ENCODE measurements at regions not wholly inside any gene's neighbourhood (a gene's known extent, or its start where the extent isn't known, plus 50 kb on each side); places are given as distances from the start of the nearest gene placed in this dataset.

DNA sequence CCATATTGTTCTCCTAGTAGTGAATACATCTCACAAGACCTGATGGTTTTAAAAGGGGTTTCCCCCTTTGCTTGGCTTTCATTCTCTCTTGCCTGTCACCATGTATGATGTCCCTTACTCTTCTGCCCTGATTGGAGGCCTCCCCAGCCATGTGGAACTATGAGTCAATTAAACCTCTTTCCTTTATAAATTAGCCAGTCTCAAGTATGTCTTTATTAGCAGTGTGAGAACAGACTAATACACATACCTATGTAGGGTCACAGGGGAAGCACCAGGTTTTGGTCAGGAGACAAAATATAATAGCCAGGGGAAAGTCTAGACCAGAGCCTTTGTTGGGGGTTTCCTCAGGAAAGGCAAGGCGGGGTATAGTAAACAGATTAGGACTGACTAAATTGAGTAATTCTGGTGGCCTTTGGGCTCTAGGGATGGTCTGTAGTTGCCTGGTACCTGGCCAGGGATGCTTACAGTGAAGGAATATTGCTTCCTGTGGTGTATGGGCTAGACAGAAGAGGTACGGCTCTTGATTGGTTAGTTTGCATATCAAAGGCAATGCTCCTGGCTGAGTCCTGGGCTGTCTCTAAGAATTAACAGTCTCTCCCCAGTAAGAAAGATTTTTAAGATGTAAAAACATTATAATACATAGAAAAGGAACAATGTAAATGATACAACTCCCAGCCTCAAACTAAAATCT, 254.5 kb downstream of the ELAVL2 start:
- TF ChIP-seq, protein P1, sequence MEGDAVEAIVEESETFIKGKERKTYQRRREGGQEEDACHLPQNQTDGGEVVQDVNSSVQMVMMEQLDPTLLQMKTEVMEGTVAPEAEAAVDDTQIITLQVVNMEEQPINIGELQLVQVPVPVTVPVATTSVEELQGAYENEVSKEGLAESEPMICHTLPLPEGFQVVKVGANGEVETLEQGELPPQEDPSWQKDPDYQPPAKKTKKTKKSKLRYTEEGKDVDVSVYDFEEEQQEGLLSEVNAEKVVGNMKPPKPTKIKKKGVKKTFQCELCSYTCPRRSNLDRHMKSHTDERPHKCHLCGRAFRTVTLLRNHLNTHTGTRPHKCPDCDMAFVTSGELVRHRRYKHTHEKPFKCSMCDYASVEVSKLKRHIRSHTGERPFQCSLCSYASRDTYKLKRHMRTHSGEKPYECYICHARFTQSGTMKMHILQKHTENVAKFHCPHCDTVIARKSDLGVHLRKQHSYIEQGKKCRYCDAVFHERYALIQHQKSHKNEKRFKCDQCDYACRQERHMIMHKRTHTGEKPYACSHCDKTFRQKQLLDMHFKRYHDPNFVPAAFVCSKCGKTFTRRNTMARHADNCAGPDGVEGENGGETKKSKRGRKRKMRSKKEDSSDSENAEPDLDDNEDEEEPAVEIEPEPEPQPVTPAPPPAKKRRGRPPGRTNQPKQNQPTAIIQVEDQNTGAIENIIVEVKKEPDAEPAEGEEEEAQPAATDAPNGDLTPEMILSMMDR (IDR thresholded peaks at IDR 0.05; ENCODE audit: low read depth, low read length, poor library complexity, severe bottlenecking) = no peak
- TF ChIP-seq EZH2phosphoT487 (IDR thresholded peaks at IDR 0.05; ENCODE audit: borderline replicate concordance, low read length) = no peak

All from DOHH2 (cell line).